Bronchial epithelial cell (primary cell): ENCODE measurements at regions not wholly inside any gene's neighbourhood (a gene's known extent, or its start where the extent isn't known, plus 50 kb on each side); places are given as distances from the start of the nearest gene placed in this dataset.

Experiments
- DNase-seq: peaks from one replicate; pipeline ENCODE4 v3.0.0-alpha.2; 2010; ENCODE audit warnings: low read depth
- FAIRE-seq: peaks from 2 replicates; lab custom pipeline; 2011; peaks lifted over from hg19 to GRCh38; lab: Jason Lieb, UNC
- H3K27me3 ChIP-seq: 2 replicates; pipeline ENCODE4 v1.5.1; 2011; ENCODE audit warnings: low read length; ENCODE audit not compliant: control insufficient read depth, insufficient read depth
- H3K36me3 ChIP-seq: 2 replicates; pipeline ENCODE4 v1.5.1; 2011; ENCODE audit warnings: low read length; ENCODE audit not compliant: control insufficient read depth, insufficient read depth
- H3K4me3 ChIP-seq: 2 replicates; pipeline ENCODE4 v1.5.1; 2011; ENCODE audit warnings: mild to moderate bottlenecking, low read depth, low read length, control low read depth
- TF ChIP-seq, protein P1 (sequence below): IDR thresholded peaks from 2 replicates; pipeline ENCODE4 v1.5.1; 2011; ENCODE audit warnings: mild to moderate bottlenecking, moderate library complexity, low read length, control low read depth, inconsistent platforms; ENCODE audit not compliant: insufficient read depth, severe bottlenecking

- DNase-seq = no peak
- H3K36me3 ChIP-seq = no peaks in the 10 kb centered on the region
- H3K27me3 ChIP-seq = peaks cover 2% of the 10 kb centered on the region
- TF ChIP-seq, protein P1, sequence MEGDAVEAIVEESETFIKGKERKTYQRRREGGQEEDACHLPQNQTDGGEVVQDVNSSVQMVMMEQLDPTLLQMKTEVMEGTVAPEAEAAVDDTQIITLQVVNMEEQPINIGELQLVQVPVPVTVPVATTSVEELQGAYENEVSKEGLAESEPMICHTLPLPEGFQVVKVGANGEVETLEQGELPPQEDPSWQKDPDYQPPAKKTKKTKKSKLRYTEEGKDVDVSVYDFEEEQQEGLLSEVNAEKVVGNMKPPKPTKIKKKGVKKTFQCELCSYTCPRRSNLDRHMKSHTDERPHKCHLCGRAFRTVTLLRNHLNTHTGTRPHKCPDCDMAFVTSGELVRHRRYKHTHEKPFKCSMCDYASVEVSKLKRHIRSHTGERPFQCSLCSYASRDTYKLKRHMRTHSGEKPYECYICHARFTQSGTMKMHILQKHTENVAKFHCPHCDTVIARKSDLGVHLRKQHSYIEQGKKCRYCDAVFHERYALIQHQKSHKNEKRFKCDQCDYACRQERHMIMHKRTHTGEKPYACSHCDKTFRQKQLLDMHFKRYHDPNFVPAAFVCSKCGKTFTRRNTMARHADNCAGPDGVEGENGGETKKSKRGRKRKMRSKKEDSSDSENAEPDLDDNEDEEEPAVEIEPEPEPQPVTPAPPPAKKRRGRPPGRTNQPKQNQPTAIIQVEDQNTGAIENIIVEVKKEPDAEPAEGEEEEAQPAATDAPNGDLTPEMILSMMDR = no peak
- no peak overlapping the region for H3K4me3 ChIP-seq
- peak; percentile 40 for FAIRE-seq
Measured at GRCh38 chr2:100766806-100767205, 53.1 kb upstream of the NPAS2 start.

DNA sequence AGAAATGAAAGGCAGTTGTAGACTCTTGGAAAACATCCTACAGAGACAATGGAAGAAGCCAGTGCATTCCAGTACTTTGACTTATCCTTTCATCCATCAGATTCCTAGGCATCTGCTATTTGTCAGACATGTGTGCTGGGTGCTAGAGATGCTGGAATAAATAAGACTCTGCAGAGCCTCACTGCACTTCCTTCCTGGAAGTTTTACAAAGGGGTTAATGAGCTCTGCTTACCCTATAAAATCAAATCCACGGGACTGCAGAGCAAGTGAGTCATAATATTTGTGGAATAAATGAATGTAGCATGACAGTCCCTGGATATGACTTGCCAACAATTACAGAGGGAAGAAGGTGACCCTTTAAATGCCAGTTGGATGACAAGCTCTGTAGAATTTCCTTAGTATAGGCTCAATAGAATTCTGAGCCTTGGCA, 52.7 kb upstream of the NPAS2 start:
- DNase-seq (peak; percentile 76), FAIRE-seq (no peak)
- peaks cover 2% of the 10 kb centered on the region for H3K27me3 ChIP-seq
- H3K36me3 ChIP-seq = no peaks in the 10 kb centered on the region
- H3K4me3 ChIP-seq = no peak overlapping the region
- TF ChIP-seq, protein P1 = no peak

- DNase-seq = peak; percentile 82
- TF ChIP-seq, protein P1 = no peak
Measured at GRCh38 chr2:100767810-100768806, 51.8 kb upstream of the NPAS2 start.

More at GRCh38 chr2:100767810-100768806, 51.8 kb upstream of the NPAS2 start:
- Histone ChIP-seq H3K4me3 (no peak overlapping the region), H3K36me3 (no peaks in the 10 kb centered on the region), H3K27me3 (no peaks in the 10 kb centered on the region)
- no peak for FAIRE-seq
